Stimulated activated naive B cell treated with anti-CD40 and anti-IgM and Interleukin-4, amounts not matched to agents 10 μg/mL and 1 μg/mL and 100 μg/mL, for 72 hours (primary cell): ENCODE measurements at regions not wholly inside any gene's neighbourhood (a gene's known extent, or its start where the extent isn't known, plus 50 kb on each side); places are given as distances from the start of the nearest gene placed in this dataset.

Source experiments
- ATAC-seq, 2 donors: fragments of 150-1000 bp; cut with Tn5 transposase; replicated peaks; 2 replicates each; pipeline ENCODE4 v1.10.0; 2021; ENCODE audit warnings: moderate library complexity in 1 of 2
- DNase-seq: peaks from one replicate; pipeline ENCODE4 v3.0.0; 2021
- H3K27ac Mint-ChIP-seq: one replicate; pipeline ENCODE4 v1.8.0; 2022; ENCODE audit warnings: mild to moderate bottlenecking, mixed read lengths
- H3K27me3 Mint-ChIP-seq, 2 donors: one replicate each; pipeline ENCODE4 v1.8.0; 2022; ENCODE audit warnings: mixed read lengths in 2 of 2
- H3K36me3 Mint-ChIP-seq, 2 donors: one replicate each; pipeline ENCODE4 v1.8.0; 2022; ENCODE audit warnings: mixed read lengths in 2 of 2, mild to moderate bottlenecking in 1 of 2
- H3K4me1 Mint-ChIP-seq, 2 donors: one replicate each; pipeline ENCODE4 v1.8.0; 2022; ENCODE audit warnings: mixed read lengths in 2 of 2, mild to moderate bottlenecking in 1 of 2
- H3K4me3 Mint-ChIP-seq, 2 donors: one replicate each; pipeline ENCODE4 v1.8.0; 2022; ENCODE audit warnings: mild to moderate bottlenecking in 2 of 2, mixed read lengths in 2 of 2, moderate library complexity in 1 of 2
- H3K9me3 Mint-ChIP-seq, 2 donors: one replicate each; pipeline ENCODE4 v1.8.0; 2022; ENCODE audit warnings: mixed read lengths in 2 of 2, mild to moderate bottlenecking in 1 of 2

DNA sequence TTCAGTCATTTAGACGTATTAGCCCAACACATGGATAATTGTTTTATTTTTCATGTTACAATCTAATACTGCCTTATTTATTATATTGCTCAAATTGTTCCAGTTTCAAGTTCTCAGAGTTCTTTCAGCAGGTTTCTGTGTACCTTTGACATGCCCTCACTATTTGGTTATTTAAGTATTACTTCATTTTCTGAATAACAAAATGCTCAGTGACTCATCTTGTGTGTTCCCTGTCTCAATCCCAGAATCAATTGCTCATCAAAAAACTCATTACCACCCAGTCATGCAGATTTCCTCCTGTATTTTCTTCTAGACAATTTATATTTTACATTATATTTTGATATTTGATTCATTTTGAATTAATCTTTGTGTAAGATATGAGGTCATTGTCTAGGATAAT, 562.6 kb downstream of the ANXA1 start:
- ATAC-seq (no peak), DNase-seq (no peak)
- Mint-ChIP-seq H3K27ac (no peak overlapping the region), H3K27me3 (no peaks in the 10 kb centered on the region), H3K36me3 (no peaks in the 10 kb centered on the region), H3K9me3 (peaks cover 0 to 1% of the 10 kb centered on the region in 2 donors), H3K4me1 (no peaks in the 10 kb centered on the region), H3K4me3 (no peak overlapping the region)

DNA sequence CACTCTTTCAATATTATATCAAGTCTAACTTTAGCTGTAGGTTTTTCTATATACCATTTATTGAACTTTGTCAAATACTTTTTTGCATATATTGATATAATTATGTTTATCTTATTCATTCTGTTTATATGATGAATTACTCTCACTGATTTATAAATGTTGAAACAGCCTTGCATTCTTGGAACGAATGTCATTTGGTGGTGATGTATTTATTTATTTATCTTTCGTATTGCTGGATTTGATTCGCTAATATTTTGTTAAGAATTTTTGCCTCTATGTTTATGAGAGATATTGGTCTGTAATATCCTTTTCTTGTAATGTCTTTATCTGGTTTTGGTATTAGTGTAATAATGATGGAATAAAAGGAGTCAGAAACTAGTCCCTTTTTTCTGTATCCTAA, 563.9 kb downstream of the ANXA1 start:
- no peaks in the 10 kb centered on the region for H3K27me3 Mint-ChIP-seq
- no peaks in the 10 kb centered on the region for H3K36me3 Mint-ChIP-seq
- peaks cover 0 to 1% of the 10 kb centered on the region in 2 donors for H3K9me3 Mint-ChIP-seq
- no peak overlapping the region for H3K27ac Mint-ChIP-seq
- ATAC-seq (no peak), DNase-seq (no peak)
- H3K4me3 Mint-ChIP-seq = no peak overlapping the region
- H3K4me1 Mint-ChIP-seq = no peaks in the 10 kb centered on the region

DNA sequence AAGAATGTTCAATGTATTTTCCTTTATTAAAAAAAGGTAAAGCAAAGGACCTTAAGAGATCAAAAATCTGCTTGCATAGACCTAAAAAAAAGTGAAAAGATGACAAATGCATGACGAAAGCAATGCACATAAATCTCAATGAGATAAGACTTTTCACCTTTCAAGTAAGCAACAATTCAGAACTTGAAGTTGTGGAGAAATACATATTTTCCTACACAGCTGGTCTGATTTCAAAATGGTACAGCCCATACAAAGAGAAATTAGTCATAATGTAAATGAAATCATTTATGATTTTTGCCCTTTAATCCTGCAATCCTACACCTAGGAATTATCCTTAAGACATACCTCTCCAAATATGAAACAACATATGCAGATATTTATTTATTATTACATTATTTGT, 568.0 kb downstream of the ANXA1 start:
- ATAC-seq (no peak), DNase-seq (no peak)
- Mint-ChIP-seq H3K4me3 (no peak overlapping the region), H3K9me3 (peaks cover 0 to 1% of the 10 kb centered on the region in 2 donors), H3K27ac (no peak overlapping the region), H3K4me1 (no peaks in the 10 kb centered on the region), H3K36me3 (no peaks in the 10 kb centered on the region), H3K27me3 (no peaks in the 10 kb centered on the region)

DNA sequence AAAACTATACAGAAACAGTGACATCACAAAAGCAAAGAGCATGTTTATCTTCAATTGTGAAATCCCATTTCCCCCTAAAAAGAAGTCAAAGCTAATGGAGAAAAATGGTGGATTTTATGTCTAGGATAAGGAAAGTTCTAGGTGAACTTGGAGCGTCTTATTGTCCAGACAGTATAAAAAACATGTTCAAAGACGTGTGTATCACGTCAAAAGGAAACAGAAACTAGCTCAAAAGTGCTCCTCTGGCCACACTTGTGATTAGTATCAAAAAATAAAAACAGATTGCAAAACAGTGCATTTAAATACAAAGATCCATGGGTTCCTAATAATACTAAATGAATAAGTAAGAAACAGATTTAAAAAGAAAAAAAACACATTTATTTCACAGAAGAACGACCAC, 568.9 kb downstream of the ANXA1 start:
- Mint-ChIP-seq H3K27ac (no peak overlapping the region), H3K4me3 (no peak overlapping the region), H3K9me3 (peaks cover 0 to 1% of the 10 kb centered on the region in 2 donors), H3K4me1 (no peaks in the 10 kb centered on the region), H3K36me3 (no peaks in the 10 kb centered on the region), H3K27me3 (no peaks in the 10 kb centered on the region)
- ATAC-seq = no peak
- no peak for DNase-seq

DNA sequence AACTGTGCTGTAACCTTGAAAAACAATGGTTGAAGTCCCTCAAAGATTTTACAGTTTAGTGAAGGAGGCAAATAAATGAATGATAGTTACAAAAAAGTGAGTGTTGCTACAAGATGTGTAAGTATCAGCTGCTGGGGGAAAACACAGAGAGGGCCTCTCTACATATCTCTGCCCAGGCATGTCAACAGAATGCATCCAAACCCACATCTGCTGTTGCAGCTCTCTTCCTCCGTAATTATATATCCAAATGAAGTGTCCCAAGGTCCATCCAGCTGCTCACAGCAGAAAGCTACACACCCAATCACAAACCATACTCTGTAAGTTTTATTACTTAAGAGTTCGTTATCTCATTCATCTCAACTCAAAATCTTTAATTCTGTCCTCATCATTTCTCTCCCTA, 584.6 kb downstream of the ANXA1 start:
- no peaks in the 10 kb centered on the region for H3K4me1 Mint-ChIP-seq
- no peaks in the 10 kb centered on the region for H3K27me3 Mint-ChIP-seq
- H3K36me3 Mint-ChIP-seq = no peaks in the 10 kb centered on the region
- ATAC-seq = no peak
- no peak overlapping the region for H3K4me3 Mint-ChIP-seq
- peaks cover 0 to 2% of the 10 kb centered on the region in 2 donors for H3K9me3 Mint-ChIP-seq
- DNase-seq = no peak
- H3K27ac Mint-ChIP-seq = no peak overlapping the region

DNA sequence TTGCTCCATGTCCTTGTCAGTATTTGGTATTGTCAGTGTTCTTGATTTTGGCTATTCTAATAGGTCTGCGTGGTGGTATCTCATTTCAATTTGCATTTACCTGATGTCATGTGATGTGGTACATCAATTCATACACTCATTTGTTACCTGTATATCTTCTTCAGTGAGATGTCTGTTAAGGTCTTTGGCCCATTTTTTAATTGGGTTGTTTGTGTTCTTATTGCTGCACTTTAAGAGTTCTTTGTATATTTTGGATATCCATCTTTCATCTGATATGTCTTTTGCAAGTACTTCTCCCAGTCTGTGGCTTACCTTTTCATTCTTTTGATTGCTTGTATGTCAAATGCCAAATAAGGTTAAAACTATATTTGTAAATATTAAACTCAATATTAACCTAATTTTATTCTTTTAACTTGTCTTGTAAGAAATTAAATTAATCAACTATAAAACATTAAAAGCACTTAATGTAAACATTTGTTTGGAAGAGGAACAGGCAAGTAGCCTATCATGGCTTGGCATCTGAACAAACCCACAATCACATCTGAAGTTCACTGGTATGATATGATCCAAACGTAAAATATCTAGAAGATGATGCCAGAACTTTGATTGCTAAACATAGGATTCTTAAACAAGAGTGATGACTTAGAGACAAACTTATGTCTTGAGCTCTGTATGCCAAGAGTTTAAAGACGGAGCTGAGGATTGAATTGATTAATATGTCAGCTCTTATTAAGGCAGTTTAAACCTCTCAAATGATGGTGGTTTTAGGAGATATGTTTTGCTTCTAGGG, 587.3 kb downstream of the ANXA1 start:
- Mint-ChIP-seq H3K27ac (no peak overlapping the region), H3K36me3 (no peaks in the 10 kb centered on the region), H3K27me3 (no peaks in the 10 kb centered on the region), H3K4me1 (no peaks in the 10 kb centered on the region), H3K4me3 (no peak overlapping the region), H3K9me3 (peaks cover 0 to 4% of the 10 kb centered on the region in 2 donors)
- no peak for DNase-seq
- ATAC-seq = no peak

DNA sequence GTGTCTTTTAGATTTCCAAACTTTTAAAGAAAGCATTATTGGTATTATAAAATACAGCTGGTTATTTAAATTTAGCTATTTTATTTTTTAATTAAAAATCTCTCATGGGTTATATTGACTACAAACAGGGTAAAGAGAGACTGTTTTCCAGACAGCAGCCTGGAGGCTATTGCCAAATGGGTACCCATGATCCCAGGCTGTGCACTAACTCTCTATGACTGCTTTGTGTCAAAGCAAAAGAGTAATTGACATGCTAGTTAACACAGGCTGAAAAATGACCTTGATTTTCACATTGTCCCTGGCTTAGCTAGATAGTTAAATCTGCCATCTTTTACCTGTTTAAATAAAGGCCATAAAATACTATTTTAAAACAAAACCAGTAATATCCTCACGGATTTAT, 589.7 kb downstream of the ANXA1 start:
- DNase-seq = no peak
- H3K27ac Mint-ChIP-seq = no peak overlapping the region
- no peak overlapping the region for H3K4me3 Mint-ChIP-seq
- H3K9me3 Mint-ChIP-seq = peaks cover 0 to 3% of the 10 kb centered on the region in 2 donors
- H3K4me1 Mint-ChIP-seq = no peaks in the 10 kb centered on the region
- ATAC-seq = no peak
- no peaks in the 10 kb centered on the region for H3K36me3 Mint-ChIP-seq
- no peaks in the 10 kb centered on the region for H3K27me3 Mint-ChIP-seq

DNA sequence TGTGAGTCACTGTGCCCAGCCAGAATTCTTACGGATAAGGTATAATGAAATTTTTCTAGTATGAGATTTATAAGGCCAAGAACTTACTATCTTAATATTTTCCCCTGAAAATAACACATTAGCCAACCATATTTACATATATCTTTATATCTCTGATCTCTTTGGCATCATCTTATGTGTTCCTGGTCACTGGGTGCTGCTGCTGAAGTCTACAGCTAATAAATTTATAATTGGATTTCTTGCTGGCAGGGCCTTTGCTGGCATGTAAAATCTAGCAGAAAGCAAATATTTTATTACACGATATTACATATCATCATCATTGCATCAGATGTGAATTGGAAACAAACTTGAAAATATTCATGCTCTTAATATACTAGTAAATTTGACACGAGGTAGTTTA, 590.7 kb downstream of the ANXA1 start:
- Mint-ChIP-seq H3K4me3 (no peak overlapping the region), H3K27me3 (no peaks in the 10 kb centered on the region), H3K4me1 (no peaks in the 10 kb centered on the region), H3K27ac (no peak overlapping the region), H3K9me3 (peaks cover 0 to 5% of the 10 kb centered on the region in 2 donors), H3K36me3 (no peaks in the 10 kb centered on the region)
- DNase-seq = no peak
- ATAC-seq = no peak

DNA sequence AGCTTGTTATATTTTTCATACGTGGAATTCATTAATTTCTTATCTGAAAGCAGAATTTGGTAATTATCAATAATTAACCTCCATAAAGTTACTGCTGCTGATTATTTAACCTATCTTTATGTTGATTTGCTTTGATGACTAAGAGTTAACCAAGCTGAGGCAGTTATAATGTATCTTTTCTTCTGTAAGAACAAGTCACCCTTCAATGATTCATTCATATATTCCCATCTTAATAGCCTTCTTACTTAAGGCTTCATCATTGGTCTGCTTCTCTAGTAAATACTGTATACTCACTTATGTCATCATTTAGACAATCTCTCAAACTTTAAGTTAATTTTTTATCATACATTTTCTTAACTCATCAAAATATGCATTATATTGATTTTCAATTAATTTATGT, 592.2 kb downstream of the ANXA1 start:
- Mint-ChIP-seq H3K36me3 (no peaks in the 10 kb centered on the region), H3K9me3 (peaks cover 0 to 5% of the 10 kb centered on the region in 2 donors), H3K27me3 (no peaks in the 10 kb centered on the region), H3K27ac (no peak overlapping the region), H3K4me3 (no peak overlapping the region), H3K4me1 (no peaks in the 10 kb centered on the region)
- ATAC-seq (no peak), DNase-seq (no peak)

DNA sequence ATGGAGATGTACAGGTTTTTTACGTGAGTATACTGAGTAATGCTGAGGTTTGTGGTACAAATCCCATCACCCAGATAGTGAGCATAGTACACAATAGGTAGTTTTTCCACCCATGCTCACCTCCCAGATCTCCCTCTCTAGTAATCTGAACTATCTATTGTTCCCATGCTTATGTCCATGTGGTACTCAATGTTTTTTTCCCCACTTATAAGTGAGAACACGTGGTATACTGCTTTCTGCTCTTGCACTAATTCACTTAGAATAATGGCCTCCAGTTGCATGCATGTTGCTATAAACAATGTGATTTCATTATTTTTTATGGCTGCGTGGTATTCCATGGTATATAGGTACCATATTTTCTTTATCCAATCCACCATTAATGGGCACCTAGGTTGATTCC, 593.9 kb downstream of the ANXA1 start:
- H3K4me1 Mint-ChIP-seq = no peaks in the 10 kb centered on the region
- no peak overlapping the region for H3K27ac Mint-ChIP-seq
- peaks cover 0 to 5% of the 10 kb centered on the region in 2 donors for H3K9me3 Mint-ChIP-seq
- H3K36me3 Mint-ChIP-seq = no peaks in the 10 kb centered on the region
- no peak for DNase-seq
- ATAC-seq = no peak
- no peak overlapping the region for H3K4me3 Mint-ChIP-seq
- H3K27me3 Mint-ChIP-seq = no peaks in the 10 kb centered on the region

DNA sequence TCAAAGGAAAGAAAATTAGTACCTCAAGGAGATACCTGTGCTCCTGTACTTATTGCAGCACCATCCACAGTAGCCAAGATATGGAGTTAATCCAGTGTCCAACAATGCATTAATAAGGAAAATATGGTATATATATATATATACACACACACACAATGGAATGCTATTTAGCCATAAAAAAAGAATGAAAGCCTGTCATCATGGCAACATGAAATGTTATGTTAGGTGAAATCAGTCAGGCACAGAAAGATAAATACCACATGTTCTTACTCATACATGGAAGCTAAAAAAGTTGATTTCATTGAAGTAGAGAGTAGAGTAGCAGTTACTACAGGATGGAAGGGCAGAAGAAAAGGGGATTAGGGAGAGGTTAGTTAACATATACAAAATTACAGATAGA, 601.5 kb downstream of the ANXA1 start:
- no peaks in the 10 kb centered on the region for H3K9me3 Mint-ChIP-seq
- DNase-seq (no peak), ATAC-seq (no peak)
- no peak overlapping the region for H3K4me3 Mint-ChIP-seq
- H3K27me3 Mint-ChIP-seq = no peaks in the 10 kb centered on the region
- no peaks in the 10 kb centered on the region for H3K4me1 Mint-ChIP-seq
- no peak overlapping the region for H3K27ac Mint-ChIP-seq
- H3K36me3 Mint-ChIP-seq = no peaks in the 10 kb centered on the region

DNA sequence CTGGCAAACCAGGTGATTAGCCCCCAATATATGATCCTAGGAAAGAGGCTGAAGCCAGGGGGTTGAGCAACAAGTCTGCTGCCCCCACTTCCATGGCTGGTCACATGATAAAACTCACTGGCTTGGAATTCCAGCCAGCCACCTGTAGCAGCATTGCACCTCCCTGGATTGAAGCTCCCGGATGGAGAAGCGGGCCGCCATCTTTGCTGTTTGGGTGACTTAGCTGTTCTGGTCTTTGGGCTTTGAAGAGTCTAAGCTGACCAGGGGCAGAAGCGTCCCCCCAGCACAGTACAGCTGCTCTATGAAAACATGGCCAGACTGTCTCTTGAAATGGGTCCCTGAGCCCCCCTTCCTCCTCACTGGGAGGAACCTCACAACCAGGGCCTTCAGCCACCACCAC, 610.2 kb downstream of the ANXA1 start:
- ATAC-seq = no peak
- no peaks in the 10 kb centered on the region for H3K4me1 Mint-ChIP-seq
- no peaks in the 10 kb centered on the region for H3K36me3 Mint-ChIP-seq
- no peak for DNase-seq
- H3K4me3 Mint-ChIP-seq = no peak overlapping the region
- H3K9me3 Mint-ChIP-seq = peaks cover 0 to 4% of the 10 kb centered on the region in 2 donors
- H3K27ac Mint-ChIP-seq = no peak overlapping the region
- H3K27me3 Mint-ChIP-seq = no peaks in the 10 kb centered on the region

DNA sequence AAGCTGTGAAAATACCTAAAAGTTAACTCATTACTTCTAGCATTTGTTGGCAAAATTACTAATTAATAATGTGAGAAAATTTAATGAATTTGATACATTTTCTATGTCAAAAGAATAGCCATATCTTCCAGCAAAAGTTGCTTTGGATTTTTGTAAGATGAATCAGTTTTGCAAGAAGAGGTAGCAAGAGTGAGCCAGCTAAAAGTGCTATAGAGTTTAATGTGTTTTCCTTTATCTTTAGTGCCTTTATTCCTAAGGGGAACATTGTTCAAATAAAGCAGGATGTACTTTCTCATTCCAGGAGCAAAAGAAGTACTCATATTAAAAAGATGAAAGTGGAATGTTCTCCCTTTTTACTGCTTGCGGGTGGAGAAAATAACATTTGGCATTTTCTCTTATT, 622.2 kb downstream of the ANXA1 start:
- Mint-ChIP-seq H3K4me1 (no peaks in the 10 kb centered on the region), H3K4me3 (no peak overlapping the region), H3K9me3 (peaks cover 0 to 1% of the 10 kb centered on the region in 2 donors), H3K36me3 (no peaks in the 10 kb centered on the region), H3K27ac (no peak overlapping the region), H3K27me3 (no peaks in the 10 kb centered on the region)
- ATAC-seq (no peak), DNase-seq (no peak)

DNA sequence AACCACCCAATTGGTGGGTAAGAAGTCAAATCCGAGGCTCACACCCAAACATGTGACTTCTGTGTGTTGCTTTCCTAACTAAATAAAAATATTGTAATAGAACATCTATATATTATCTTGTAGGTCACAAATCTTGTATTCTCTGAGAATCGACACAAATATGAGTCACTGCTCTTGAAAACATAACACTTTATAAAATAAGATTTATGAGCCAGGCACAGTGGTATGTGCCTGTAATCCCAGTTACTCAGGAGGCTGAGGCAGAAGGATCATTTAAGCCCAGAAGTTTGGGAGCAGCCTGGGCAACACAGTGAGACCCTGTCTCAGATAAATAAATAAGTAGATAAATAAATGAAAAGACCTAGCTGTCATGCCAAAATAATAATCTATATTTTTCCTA, 624.1 kb downstream of the ANXA1 start:
- no peaks in the 10 kb centered on the region for H3K4me1 Mint-ChIP-seq
- H3K4me3 Mint-ChIP-seq = no peak overlapping the region
- no peak for DNase-seq
- no peaks in the 10 kb centered on the region for H3K27me3 Mint-ChIP-seq
- peaks cover 0 to 5% of the 10 kb centered on the region in 2 donors for H3K9me3 Mint-ChIP-seq
- H3K36me3 Mint-ChIP-seq = no peaks in the 10 kb centered on the region
- no peak for ATAC-seq
- no peak overlapping the region for H3K27ac Mint-ChIP-seq

DNA sequence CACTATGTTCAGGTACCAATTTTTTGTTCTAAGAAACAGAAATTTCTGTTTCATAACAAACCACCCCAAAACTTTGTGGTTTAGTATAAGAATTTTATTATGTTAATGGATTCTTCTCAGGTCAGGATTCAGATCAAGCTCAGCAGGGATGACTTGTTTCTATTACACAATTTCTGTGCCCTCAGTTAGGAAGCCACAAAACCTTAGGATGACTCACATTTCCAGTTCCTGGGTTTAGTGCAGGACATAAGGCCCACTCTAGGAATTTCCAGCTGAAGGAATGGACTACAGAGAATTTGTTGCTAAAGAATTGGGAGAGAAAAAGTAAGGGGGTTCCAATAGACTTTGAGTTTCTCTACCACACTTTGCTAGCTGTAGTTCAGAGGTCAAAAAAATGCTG, 629.3 kb downstream of the ANXA1 start:
- ATAC-seq (no peak), DNase-seq (no peak)
- Mint-ChIP-seq H3K9me3 (peaks cover 9 to 14% of the 10 kb centered on the region in 2 donors), H3K4me3 (no peak overlapping the region), H3K4me1 (no peaks in the 10 kb centered on the region), H3K36me3 (no peaks in the 10 kb centered on the region), H3K27ac (no peak overlapping the region), H3K27me3 (no peaks in the 10 kb centered on the region)

DNA sequence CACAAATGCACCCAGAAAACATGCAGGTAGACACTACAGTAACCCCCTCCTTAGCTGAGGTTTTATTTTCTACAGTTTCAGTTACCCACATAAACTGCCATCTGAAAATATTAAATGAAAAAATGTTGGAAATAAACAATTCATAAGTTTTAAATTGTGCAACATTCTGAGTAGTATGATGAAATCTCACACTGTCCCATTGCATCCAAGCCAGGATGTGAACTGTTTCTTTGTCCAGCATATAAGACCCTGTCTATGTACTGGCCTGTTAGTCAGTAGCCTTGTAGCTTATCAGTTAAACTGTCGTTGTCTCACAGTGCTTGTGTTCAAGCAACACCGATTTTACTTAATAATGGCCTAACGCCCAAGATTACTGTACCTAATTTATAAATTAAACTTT, 630.5 kb downstream of the ANXA1 start:
- H3K27ac Mint-ChIP-seq = no peak overlapping the region
- H3K36me3 Mint-ChIP-seq = no peaks in the 10 kb centered on the region
- H3K4me1 Mint-ChIP-seq = no peaks in the 10 kb centered on the region
- no peaks in the 10 kb centered on the region for H3K27me3 Mint-ChIP-seq
- H3K4me3 Mint-ChIP-seq = no peak overlapping the region
- peaks cover 11 to 18% of the 10 kb centered on the region in 2 donors for H3K9me3 Mint-ChIP-seq
- no peak for DNase-seq
- no peak for ATAC-seq
